Subcutaneous abdominal adipose tissue (tissue), 5 donors: ENCODE measurements at regions not wholly inside any gene's neighbourhood (a gene's known extent, or its start where the extent isn't known, plus 50 kb on each side); places are given as distances from the start of the nearest gene placed in this dataset.

Experiments
- H3K27ac ChIP-seq: one replicate; pipeline ENCODE4 v1.7.0; 2013; ENCODE audit warnings: low read depth, mild to moderate bottlenecking, inconsistent platforms, low read length, moderate library complexity
- H3K27me3 ChIP-seq, 5 donors: one replicate each; pipeline ENCODE4 v1.7.0; 2013; ENCODE audit warnings: low read length in 5 of 5, inconsistent platforms in 1 of 5; ENCODE audit not compliant: control insufficient read depth in 5 of 5, insufficient read depth in 4 of 5
- H3K36me3 ChIP-seq, 5 donors: one replicate each; pipeline ENCODE4 v1.7.0; 2013; ENCODE audit warnings: low read length in 5 of 5; ENCODE audit not compliant: control insufficient read depth in 5 of 5, insufficient read depth in 5 of 5
- H3K4me1 ChIP-seq, 5 donors: one replicate each; pipeline ENCODE4 v1.7.0; 2013; ENCODE audit warnings: low read length in 5 of 5, mild to moderate bottlenecking in 3 of 5, moderate library complexity in 1 of 5; ENCODE audit not compliant: control insufficient read depth in 5 of 5, insufficient read depth in 5 of 5
- H3K4me3 ChIP-seq, 5 donors: one replicate each; pipeline ENCODE4 v1.7.0; 2013; ENCODE audit warnings: low read length in 5 of 5, low read depth in 1 of 5
- H3K9ac ChIP-seq, 5 donors: one replicate each; pipeline ENCODE4 v1.7.0; 2013; ENCODE audit warnings: low read length in 5 of 5, mild to moderate bottlenecking in 4 of 5, moderate library complexity in 3 of 5
- H3K9me3 ChIP-seq, 5 donors: one replicate each; pipeline ENCODE4 v1.7.0; 2013; ENCODE audit warnings: low read length in 5 of 5; ENCODE audit not compliant: control insufficient read depth in 5 of 5
- donor health status: healthy.
- donor health status: healthy.
- donor health status: healthy.
- donor health status: healthy.
- donor health status: healthy.

- no peaks in the 10 kb centered on the region for H3K4me1 ChIP-seq
- no peak overlapping the region for H3K9ac ChIP-seq
- peaks cover 14 to 31% (median 25%) of the 10 kb centered on the region in 5 donors for H3K9me3 ChIP-seq
- no peak overlapping the region for H3K27ac ChIP-seq
- no peaks in the 10 kb centered on the region for H3K27me3 ChIP-seq
- no peak overlapping the region for H3K4me3 ChIP-seq
- no peaks in the 10 kb centered on the region for H3K36me3 ChIP-seq
Measured at GRCh38 chr2:31674446-31674845, 93.7 kb upstream of the SRD5A2 start.

- H3K27me3 ChIP-seq = no peaks in the 10 kb centered on the region
- no peaks in the 10 kb centered on the region for H3K36me3 ChIP-seq
- H3K9ac ChIP-seq = no peak overlapping the region
- H3K4me1 ChIP-seq = no peaks in the 10 kb centered on the region
- peaks cover 0 to 5% (median 0%) of the 10 kb centered on the region in 5 donors for H3K9me3 ChIP-seq
- H3K4me3 ChIP-seq = no peak overlapping the region
- H3K27ac ChIP-seq = no peak overlapping the region
Measured at GRCh38 chr2:31666878-31667277, 86.1 kb upstream of the SRD5A2 start.

- no peaks in the 10 kb centered on the region for H3K9me3 ChIP-seq
- no peaks in the 10 kb centered on the region for H3K27me3 ChIP-seq
- H3K9ac ChIP-seq = no peak overlapping the region
- no peaks in the 10 kb centered on the region for H3K36me3 ChIP-seq
- H3K4me1 ChIP-seq = no peaks in the 10 kb centered on the region
- H3K27ac ChIP-seq = no peak overlapping the region
- no peak overlapping the region for H3K4me3 ChIP-seq
Measured at GRCh38 chr2:31664949-31665724, 84.4 kb upstream of the SRD5A2 start.

- Histone ChIP-seq H3K9ac (no peak overlapping the region), H3K4me1 (no peaks in the 10 kb centered on the region), H3K4me3 (no peak overlapping the region), H3K27me3 (no peaks in the 10 kb centered on the region), H3K9me3 (no peaks in the 10 kb centered on the region), H3K36me3 (no peaks in the 10 kb centered on the region), H3K27ac (no peak overlapping the region)
Measured at GRCh38 chr2:31660812-31661335, 80.1 kb upstream of the SRD5A2 start.

- Histone ChIP-seq H3K4me1 (no peaks in the 10 kb centered on the region), H3K4me3 (no peak overlapping the region), H3K9ac (no peak overlapping the region), H3K9me3 (no peaks in the 10 kb centered on the region), H3K27ac (no peak overlapping the region), H3K27me3 (no peaks in the 10 kb centered on the region), H3K36me3 (no peaks in the 10 kb centered on the region)
Measured at GRCh38 chr2:31660165-31660564, 79.4 kb upstream of the SRD5A2 start.

GRCh38 chr2:31654241-31654640, 73.5 kb upstream of the SRD5A2 start:
- H3K9ac ChIP-seq = no peak overlapping the region
- H3K36me3 ChIP-seq = no peaks in the 10 kb centered on the region
- H3K4me1 ChIP-seq = no peaks in the 10 kb centered on the region
- H3K4me3 ChIP-seq = no peak overlapping the region
- no peak overlapping the region for H3K27ac ChIP-seq
- no peaks in the 10 kb centered on the region for H3K9me3 ChIP-seq
- no peaks in the 10 kb centered on the region for H3K27me3 ChIP-seq

GRCh38 chr2:31651736-31652135, 71.0 kb upstream of the SRD5A2 start:
- no peak overlapping the region for H3K9ac ChIP-seq
- H3K4me1 ChIP-seq = no peaks in the 10 kb centered on the region
- H3K27ac ChIP-seq = no peak overlapping the region
- no peak overlapping the region for H3K4me3 ChIP-seq
- no peaks in the 10 kb centered on the region for H3K9me3 ChIP-seq
- no peaks in the 10 kb centered on the region for H3K27me3 ChIP-seq
- no peaks in the 10 kb centered on the region for H3K36me3 ChIP-seq

- Histone ChIP-seq H3K9me3 (no peaks in the 10 kb centered on the region), H3K9ac (no peak overlapping the region), H3K36me3 (no peaks in the 10 kb centered on the region), H3K4me3 (no peak overlapping the region), H3K4me1 (no peaks in the 10 kb centered on the region), H3K27me3 (no peaks in the 10 kb centered on the region), H3K27ac (no peak overlapping the region)
Measured at GRCh38 chr2:31651267-31651666, 70.5 kb upstream of the SRD5A2 start.

- Histone ChIP-seq H3K9ac (no peak overlapping the region), H3K27ac (no peak overlapping the region), H3K36me3 (no peaks in the 10 kb centered on the region), H3K9me3 (no peaks in the 10 kb centered on the region), H3K27me3 (no peaks in the 10 kb centered on the region), H3K4me1 (no peaks in the 10 kb centered on the region), H3K4me3 (no peak overlapping the region)
Measured at GRCh38 chr2:31644551-31644950, 63.8 kb upstream of the SRD5A2 start.

- no peak overlapping the region for H3K27ac ChIP-seq
- no peaks in the 10 kb centered on the region for H3K9me3 ChIP-seq
- H3K9ac ChIP-seq = no peak overlapping the region
- H3K4me1 ChIP-seq = no peaks in the 10 kb centered on the region
- H3K36me3 ChIP-seq = no peaks in the 10 kb centered on the region
- H3K4me3 ChIP-seq = no peak overlapping the region
- no peaks in the 10 kb centered on the region for H3K27me3 ChIP-seq
Measured at GRCh38 chr2:31642707-31643106, 62.0 kb upstream of the SRD5A2 start.
